Hematopoietic multipotent progenitor cell treated with erythropoietin and hydrocortisone succinate and interleukin-3 and kit ligand, for 17 days (in vitro differentiated cells): ENCODE measurements at regions not wholly inside any gene's neighbourhood (a gene's known extent, or its start where the extent isn't known, plus 50 kb on each side); places are given as distances from the start of the nearest gene placed in this dataset.
"Not testable (repeated sequence)": the region's sequence is repeated elsewhere in the genome, so short reads cannot be mapped to it uniquely, and the experiment has no call there.

ENCODE experiments used
- DNase-seq: peaks from one replicate; pipeline ENCODE4 v3.0.0-alpha.2; 2015; ENCODE audit warnings: low spot score

- DNase-seq = no peak
Observed at GRCh38 chr21:15671188-15671587, 58.6 kb upstream of the USP25 start.

- DNase-seq = not testable (repeated sequence)
Observed at GRCh38 chr21:15672578-15672977, 57.2 kb upstream of the USP25 start.

- no peak for DNase-seq
Observed at GRCh38 chr21:15676935-15677334, 52.8 kb upstream of the USP25 start.

- DNase-seq = no peak
Observed at GRCh38 chr21:15679630-15680029, 50.2 kb upstream of the USP25 start.
